ENCODE measurements at regions not wholly inside any gene's neighbourhood (a gene's known extent, or its start where the extent isn't known, plus 50 kb on each side); places are given as distances from the start of the nearest gene placed in this dataset.

GRCh38 chr2:71893646-71894045, 254.0 kb downstream of the CYP26B1 start:
- ATAC-seq (no peak), DNase-seq (ENCODE audit: low spot score) (no peak)
- Mint-ChIP-seq H3K4me1 (ENCODE audit: low read depth in 2 of 2) (no peaks in the 10 kb centered on the region), H3K36me3 (no peaks in the 10 kb centered on the region), H3K9me3 (no peaks in the 10 kb centered on the region), H3K27me3 (peaks cover 9 to 13% of the 10 kb centered on the region in 2 donors), H3K27ac (no peak overlapping the region), H3K4me3 (no peak overlapping the region)

DNA sequence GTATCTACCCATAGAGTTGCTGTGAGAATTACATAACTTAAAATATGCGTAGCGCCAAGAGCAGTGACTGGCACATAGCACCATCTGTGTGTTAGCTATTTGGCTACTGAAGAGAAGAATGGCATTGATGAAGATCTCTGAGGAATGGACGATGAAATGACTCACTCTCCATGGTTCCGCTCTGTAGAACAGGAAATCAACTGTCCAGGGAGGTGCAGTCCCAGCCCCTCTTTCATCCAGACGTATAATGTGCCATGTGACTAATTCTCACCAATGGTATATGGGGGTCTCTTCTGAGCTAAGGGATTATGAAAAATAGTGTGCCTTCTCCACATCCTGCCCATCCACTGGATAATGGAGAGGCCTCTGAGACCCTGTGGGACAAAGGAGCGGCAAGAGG, 254.8 kb downstream of the CYP26B1 start:
- Mint-ChIP-seq H3K27ac (no peak overlapping the region), H3K9me3 (no peaks in the 10 kb centered on the region), H3K4me1 (ENCODE audit: low read depth in 2 of 2) (no peaks in the 10 kb centered on the region), H3K27me3 (peaks cover 11 to 13% of the 10 kb centered on the region in 2 donors), H3K36me3 (no peaks in the 10 kb centered on the region), H3K4me3 (no peak overlapping the region)
- DNase-seq (ENCODE audit: low spot score): no peak
- no peak for ATAC-seq

GRCh38 chr2:71892423-71892730, 255.3 kb downstream of the CYP26B1 start:
- Mint-ChIP-seq H3K27me3 (peaks cover 11 to 13% of the 10 kb centered on the region in 2 donors), H3K9me3 (no peaks in the 10 kb centered on the region), H3K27ac (no peak overlapping the region), H3K36me3 (no peaks in the 10 kb centered on the region), H3K4me1 (ENCODE audit: low read depth in 2 of 2) (no peaks in the 10 kb centered on the region), H3K4me3 (no peak overlapping the region)
- no peak for DNase-seq (ENCODE audit: low spot score)
- ATAC-seq: no peak

- Mint-ChIP-seq H3K4me3 (no peak overlapping the region), H3K36me3 (no peaks in the 10 kb centered on the region), H3K4me1 (ENCODE audit: low read depth in 2 of 2) (no peaks in the 10 kb centered on the region), H3K27ac (no peak overlapping the region), H3K9me3 (no peaks in the 10 kb centered on the region), H3K27me3 (peaks cover 11 to 14% of the 10 kb centered on the region in 2 donors)
- DNase-seq (ENCODE audit: low spot score) (no peak), ATAC-seq (no peak)
Measured at GRCh38 chr2:71891719-71892422, 255.8 kb downstream of the CYP26B1 start.

DNA sequence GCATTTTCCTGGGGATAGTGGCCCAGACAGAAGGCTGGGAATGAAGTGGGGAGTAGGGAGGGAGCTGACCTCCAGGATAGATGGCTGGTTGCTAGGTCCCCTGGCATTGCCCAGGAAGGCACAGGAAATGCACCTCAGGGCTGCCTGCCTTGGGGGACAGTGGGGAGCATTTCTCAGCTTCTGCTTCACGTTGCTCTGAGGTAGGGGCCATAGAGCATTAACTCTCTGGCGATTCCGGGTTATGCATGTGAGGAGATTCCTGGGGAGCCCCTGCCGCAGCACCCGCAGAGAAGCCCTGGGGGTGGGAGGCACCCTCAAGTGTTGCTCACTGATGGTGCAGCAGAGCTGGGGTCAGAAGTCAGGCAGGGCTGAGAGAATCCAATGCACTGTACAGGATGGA, 256.5 kb downstream of the CYP26B1 start:
- H3K27ac Mint-ChIP-seq: no peak overlapping the region
- ATAC-seq (no peak), DNase-seq (ENCODE audit: low spot score) (no peak)
- peaks cover 16 to 20% of the 10 kb centered on the region in 2 donors for H3K27me3 Mint-ChIP-seq
- peaks cover 3% of the 10 kb centered on the region for H3K9me3 Mint-ChIP-seq
- no peak overlapping the region for H3K4me3 Mint-ChIP-seq
- no peaks in the 10 kb centered on the region for H3K36me3 Mint-ChIP-seq
- no peaks in the 10 kb centered on the region for H3K4me1 Mint-ChIP-seq (ENCODE audit: low read depth in 2 of 2)

GRCh38 chr2:71889759-71890684, 257.6 kb downstream of the CYP26B1 start:
- H3K36me3 Mint-ChIP-seq: no peaks in the 10 kb centered on the region
- no peak overlapping the region for H3K27ac Mint-ChIP-seq
- no peak for ATAC-seq
- peaks cover 3% of the 10 kb centered on the region for H3K9me3 Mint-ChIP-seq
- no peak overlapping the region for H3K4me3 Mint-ChIP-seq
- peaks cover 18% of the 10 kb centered on the region in 2 donors for H3K27me3 Mint-ChIP-seq
- no peaks in the 10 kb centered on the region for H3K4me1 Mint-ChIP-seq (ENCODE audit: low read depth in 2 of 2)
- DNase-seq (ENCODE audit: low spot score): no peak

DNA sequence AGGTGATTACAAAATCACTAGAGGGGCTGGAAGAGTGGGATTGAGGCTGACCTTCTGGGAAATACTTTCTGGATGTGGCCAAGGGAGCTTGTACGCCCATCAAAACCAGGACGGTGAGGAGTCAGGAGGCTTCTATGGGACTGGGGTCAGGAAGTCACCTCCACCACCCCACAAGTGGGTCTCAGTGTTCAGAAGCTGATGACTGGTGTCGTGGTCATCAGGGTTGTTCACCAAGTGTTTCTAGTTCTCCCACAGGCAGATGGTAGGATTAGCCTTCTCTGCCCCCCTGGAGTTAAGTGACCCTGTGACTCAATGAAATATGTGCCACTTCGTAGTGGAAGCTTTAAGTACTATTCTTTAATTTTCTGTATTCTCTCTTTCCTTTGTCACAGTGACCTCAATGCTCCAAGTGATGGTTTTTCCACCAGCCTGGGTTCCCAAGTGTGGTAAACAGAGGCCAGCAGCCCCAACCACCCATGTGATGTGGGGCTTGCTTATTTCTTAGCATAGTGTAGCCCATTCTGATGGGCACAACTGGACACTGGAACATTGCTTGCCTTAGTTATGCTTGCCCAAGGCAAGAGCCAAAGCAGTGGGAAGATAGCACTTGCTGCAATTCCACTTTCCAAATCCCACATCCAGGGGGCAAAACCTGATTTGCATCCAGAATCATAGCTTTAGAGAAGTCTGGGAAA, 258.8 kb downstream of the CYP26B1 start:
- H3K9me3 Mint-ChIP-seq: peaks cover 3% of the 10 kb centered on the region
- no peak for ATAC-seq
- H3K4me3 Mint-ChIP-seq: no peak overlapping the region
- H3K4me1 Mint-ChIP-seq (ENCODE audit: low read depth in 2 of 2): no peaks in the 10 kb centered on the region
- H3K27ac Mint-ChIP-seq: no peak overlapping the region
- no peaks in the 10 kb centered on the region for H3K36me3 Mint-ChIP-seq
- peaks cover 18% of the 10 kb centered on the region in 2 donors for H3K27me3 Mint-ChIP-seq
- no peak for DNase-seq (ENCODE audit: low spot score)

DNA sequence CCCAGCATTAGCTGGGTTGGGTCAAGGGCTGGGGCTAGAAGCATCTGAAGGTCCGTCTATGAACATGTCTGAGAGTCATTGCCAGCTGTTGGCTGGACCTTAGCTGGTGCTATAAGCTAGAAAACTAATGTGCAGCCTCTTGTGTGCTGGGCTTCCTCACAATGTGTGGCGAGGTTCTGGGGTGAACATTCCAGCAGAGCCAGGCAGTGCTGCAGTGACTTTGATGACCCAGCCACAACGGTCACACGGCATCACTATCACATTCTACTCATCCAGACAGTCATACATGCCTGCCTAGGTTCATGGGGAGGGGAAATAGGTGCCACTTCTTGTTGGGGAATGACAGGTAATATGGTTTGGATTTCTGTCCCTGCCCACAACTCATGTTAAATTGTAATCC, 260.5 kb downstream of the CYP26B1 start:
- no peaks in the 10 kb centered on the region for H3K4me1 Mint-ChIP-seq (ENCODE audit: low read depth in 2 of 2)
- peaks cover 3% of the 10 kb centered on the region for H3K9me3 Mint-ChIP-seq
- H3K36me3 Mint-ChIP-seq: no peaks in the 10 kb centered on the region
- no peak overlapping the region for H3K4me3 Mint-ChIP-seq
- H3K27ac Mint-ChIP-seq: no peak overlapping the region
- ATAC-seq: no peak
- no peak for DNase-seq (ENCODE audit: low spot score)
- peaks cover 18 to 20% of the 10 kb centered on the region in 2 donors for H3K27me3 Mint-ChIP-seq

- ATAC-seq: no peak
- no peak overlapping the region for H3K27ac Mint-ChIP-seq
Measured at GRCh38 chr2:71886241-71886640, 261.4 kb downstream of the CYP26B1 start.

DNA sequence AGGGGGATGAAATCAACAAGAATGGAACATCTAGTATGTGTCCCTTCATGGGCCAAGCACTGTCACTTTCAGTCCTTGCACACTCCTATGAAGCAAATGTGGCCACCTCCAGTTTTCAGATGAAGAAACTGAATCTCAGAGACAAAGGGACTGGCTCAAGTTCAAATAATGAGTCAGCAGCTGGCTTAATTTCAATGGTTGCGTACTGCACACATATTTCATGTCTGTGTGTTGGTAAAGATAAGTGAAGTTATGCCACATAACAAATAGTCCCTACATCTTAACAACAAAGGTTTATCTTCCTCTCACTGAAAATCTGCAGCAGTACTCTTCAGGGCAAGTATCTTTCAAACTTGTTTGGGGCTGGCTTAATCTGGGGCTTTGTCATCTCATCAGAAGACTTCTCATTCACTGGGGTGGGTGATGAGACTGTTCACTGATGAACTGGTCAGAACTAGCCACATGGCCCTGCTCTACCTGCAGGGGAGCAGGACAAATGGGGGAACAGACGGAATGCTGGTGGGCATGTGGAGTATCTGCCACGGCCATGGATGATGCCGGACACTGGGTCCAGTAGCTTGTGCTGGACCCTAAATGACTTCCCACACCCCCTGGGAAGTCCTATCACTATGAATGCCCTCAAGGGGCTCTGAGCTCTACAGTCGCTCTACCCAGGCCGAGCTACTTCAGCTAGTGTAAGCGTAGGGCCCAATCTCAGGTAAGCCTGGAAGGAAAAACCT, 263.2 kb downstream of the CYP26B1 start:
- DNase-seq (ENCODE audit: low spot score) (no peak), ATAC-seq (no peak)
- Mint-ChIP-seq H3K27ac (no peak overlapping the region), H3K9me3 (peaks cover 3% of the 10 kb centered on the region), H3K36me3 (no peaks in the 10 kb centered on the region), H3K4me1 (ENCODE audit: low read depth in 2 of 2) (no peaks in the 10 kb centered on the region), H3K27me3 (peaks cover 10 to 13% of the 10 kb centered on the region in 2 donors), H3K4me3 (no peak overlapping the region)

More at GRCh38 chr2:71886241-71886640, 261.4 kb downstream of the CYP26B1 start:
- Mint-ChIP-seq H3K36me3 (no peaks in the 10 kb centered on the region), H3K4me3 (no peak overlapping the region), H3K4me1 (ENCODE audit: low read depth in 2 of 2) (no peaks in the 10 kb centered on the region), H3K9me3 (peaks cover 3% of the 10 kb centered on the region), H3K27me3 (peaks cover 17 to 18% of the 10 kb centered on the region in 2 donors)
- no peak for DNase-seq (ENCODE audit: low spot score)

DNA sequence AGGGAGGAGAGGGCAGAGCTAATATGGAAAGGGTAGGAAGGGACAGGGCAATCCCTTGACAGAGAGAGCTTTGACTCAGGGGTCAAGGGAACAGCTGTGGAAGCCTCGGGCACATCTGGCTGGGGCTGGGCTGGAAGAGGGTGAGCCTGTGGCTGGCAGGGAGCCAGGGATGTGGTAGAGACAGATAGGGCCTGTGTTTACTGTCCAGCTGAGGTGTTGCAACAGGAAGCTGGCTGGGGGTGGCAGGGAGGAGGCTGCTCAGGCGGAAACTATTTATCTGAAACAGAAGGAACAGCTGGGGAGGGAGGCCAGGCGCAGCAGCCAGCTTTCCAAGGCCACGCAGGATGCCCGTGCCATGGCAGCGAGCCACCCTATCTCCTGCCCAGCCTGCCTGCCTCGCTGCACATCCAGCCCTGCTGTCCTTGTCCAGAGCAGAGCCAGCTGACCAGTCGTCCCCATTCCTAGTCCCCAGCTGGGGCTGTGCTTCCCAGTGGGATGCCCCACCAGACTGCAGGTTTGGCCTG, 264.7 kb downstream of the CYP26B1 start:
- H3K4me3 Mint-ChIP-seq: no peak overlapping the region
- ATAC-seq (no peak), DNase-seq (ENCODE audit: low spot score) (no peak)
- H3K9me3 Mint-ChIP-seq: peaks cover 3% of the 10 kb centered on the region
- peaks cover 10% of the 10 kb centered on the region in 2 donors for H3K27me3 Mint-ChIP-seq
- no peaks in the 10 kb centered on the region for H3K4me1 Mint-ChIP-seq (ENCODE audit: low read depth in 2 of 2)
- H3K36me3 Mint-ChIP-seq: no peaks in the 10 kb centered on the region
- no peak overlapping the region for H3K27ac Mint-ChIP-seq

DNA sequence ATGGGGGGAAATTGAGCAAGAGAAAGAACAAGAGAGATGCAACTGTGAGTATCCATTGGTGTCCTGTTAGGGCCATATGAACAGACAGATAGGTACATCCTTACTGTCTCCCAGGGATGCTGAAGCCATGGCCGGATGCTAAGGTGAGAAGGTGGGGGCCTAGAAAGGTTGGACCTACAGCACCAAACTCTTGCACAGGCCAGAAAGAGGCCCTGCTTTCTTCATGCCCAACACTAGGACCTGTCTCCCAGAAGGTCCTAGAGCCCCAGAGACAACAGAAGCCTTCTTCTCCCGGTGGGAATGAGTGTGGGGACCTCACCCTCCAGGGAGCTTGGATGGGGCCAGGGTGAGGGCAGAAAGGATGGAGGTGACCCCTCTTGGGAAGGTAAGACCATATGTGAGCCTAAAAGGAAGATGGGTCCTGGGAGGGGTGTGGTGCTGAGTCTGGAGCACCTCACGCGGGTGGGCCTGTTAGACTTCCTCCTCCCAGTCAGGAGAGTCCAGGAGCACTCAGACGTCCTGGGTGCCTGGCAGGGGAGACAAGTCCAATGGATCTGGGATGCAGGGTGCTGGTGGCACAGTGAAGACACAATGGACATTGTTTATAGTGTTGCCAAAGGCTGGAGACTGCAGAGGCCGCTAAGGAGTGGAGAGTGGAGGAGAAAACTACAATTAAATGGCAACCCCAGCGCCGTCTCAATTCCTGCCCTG, 265.3 kb downstream of the CYP26B1 start:
- no peak for DNase-seq (ENCODE audit: low spot score)
- no peak overlapping the region for H3K4me3 Mint-ChIP-seq
- no peak for ATAC-seq
- H3K9me3 Mint-ChIP-seq: peaks cover 3% of the 10 kb centered on the region
- H3K27me3 Mint-ChIP-seq: peaks cover 10% of the 10 kb centered on the region in 2 donors
- no peaks in the 10 kb centered on the region for H3K36me3 Mint-ChIP-seq
- no peaks in the 10 kb centered on the region for H3K4me1 Mint-ChIP-seq (ENCODE audit: low read depth in 2 of 2)
- no peak overlapping the region for H3K27ac Mint-ChIP-seq

Measured in natural killer cell treated with Interleukin-12 subunit alpha and Interleukin-12 subunit beta and Interleukin-15 and Interleukin-18, amount 100 ng/mL, for 72 hours (primary cell).